Skeletal muscle tissue (tissue), 3 donors: ENCODE measurements at regions not wholly inside any gene's neighbourhood (a gene's known extent, or its start where the extent isn't known, plus 50 kb on each side); places are given as distances from the start of the nearest gene placed in this dataset.

Experiments used
- H3K27ac ChIP-seq: one replicate; pipeline ENCODE4 v1.7.0; 2013; ENCODE audit warnings: mild to moderate bottlenecking, low read depth, low read length, inconsistent platforms
- H3K27me3 ChIP-seq, 3 donors: one replicate each; pipeline ENCODE4 v1.7.0; 2013; ENCODE audit warnings: low read length in 3 of 3; ENCODE audit not compliant: control insufficient read depth in 3 of 3, insufficient read depth in 3 of 3
- H3K36me3 ChIP-seq, 3 donors: one replicate each; pipeline ENCODE4 v1.7.0; 2013; ENCODE audit warnings: low read length in 3 of 3; ENCODE audit not compliant: control insufficient read depth in 3 of 3, insufficient read depth in 3 of 3
- H3K4me1 ChIP-seq, 3 donors: one replicate each; pipeline ENCODE4 v1.7.0; 2013; ENCODE audit warnings: low read length in 3 of 3, mild to moderate bottlenecking in 3 of 3; ENCODE audit not compliant: control insufficient read depth in 3 of 3, insufficient read depth in 3 of 3
- H3K4me3 ChIP-seq, 3 donors: one replicate each; pipeline ENCODE4 v1.7.0; 2013; ENCODE audit warnings: low read length in 3 of 3
- H3K9ac ChIP-seq, 3 donors: one replicate each; pipeline ENCODE4 v1.7.0; 2013; ENCODE audit warnings: low read length in 3 of 3, mild to moderate bottlenecking in 3 of 3, moderate library complexity in 2 of 3, low read depth in 1 of 3
- H3K9me3 ChIP-seq, 3 donors: one replicate each; pipeline ENCODE4 v1.7.0; 2013; ENCODE audit warnings: low read length in 3 of 3; ENCODE audit not compliant: control insufficient read depth in 3 of 3
- donor health status: Osteomylitis.

DNA sequence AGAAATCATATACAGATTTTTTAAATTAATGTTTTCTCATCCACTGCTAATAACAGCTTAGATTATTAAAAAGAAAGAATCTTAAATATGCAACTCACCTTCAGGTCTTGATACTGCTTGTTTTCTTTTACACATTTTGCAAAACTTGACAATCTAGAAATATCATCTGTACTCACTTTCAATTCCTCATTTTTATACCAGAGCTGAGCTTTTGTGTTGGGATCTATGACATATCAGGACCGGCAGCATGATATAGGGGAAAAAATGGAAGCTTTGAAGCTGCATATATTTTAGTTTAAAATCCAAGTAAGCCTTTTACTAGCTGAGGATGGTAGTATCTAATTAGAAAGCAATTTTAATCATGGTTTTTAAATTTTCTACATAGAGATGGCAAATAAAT is 75.7 kb upstream of the SMARCA2 start:
- Histone ChIP-seq H3K4me1 (no peaks in the 10 kb centered on the region), H3K27ac (no peak overlapping the region), H3K4me3 (no peak overlapping the region), H3K27me3 (no peaks in the 10 kb centered on the region), H3K36me3 (no peaks in the 10 kb centered on the region), H3K9me3 (peaks cover 0 to 2% (median 0%) of the 10 kb centered on the region in 3 donors), H3K9ac (no peak overlapping the region)

DNA sequence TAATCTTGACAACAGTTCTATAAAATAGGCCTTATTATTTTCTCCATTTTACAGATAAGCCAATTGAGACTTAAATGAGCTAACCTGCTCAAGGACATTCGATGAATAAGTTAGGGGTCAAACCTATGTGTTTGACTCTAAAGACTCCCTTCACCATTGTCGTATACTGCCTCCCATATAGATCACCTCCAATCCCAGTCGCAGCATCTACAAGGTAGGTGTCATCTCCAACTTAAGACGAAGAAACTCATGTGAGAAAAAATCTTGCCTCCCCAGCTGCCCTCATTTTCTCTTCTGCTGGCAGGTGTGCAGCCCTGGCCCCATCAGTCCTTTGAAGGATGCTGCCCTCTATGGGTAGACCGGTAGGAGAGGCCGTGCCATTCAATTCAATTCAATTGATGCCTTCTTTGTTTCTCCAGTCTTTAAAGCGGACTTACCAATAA is 75.2 kb upstream of the SMARCA2 start:
- H3K9me3 ChIP-seq, result peaks cover 0 to 2% (median 0%) of the 10 kb centered on the region in 3 donors
- no peak overlapping the region for H3K27ac ChIP-seq
- no peaks in the 10 kb centered on the region for H3K27me3 ChIP-seq

DNA sequence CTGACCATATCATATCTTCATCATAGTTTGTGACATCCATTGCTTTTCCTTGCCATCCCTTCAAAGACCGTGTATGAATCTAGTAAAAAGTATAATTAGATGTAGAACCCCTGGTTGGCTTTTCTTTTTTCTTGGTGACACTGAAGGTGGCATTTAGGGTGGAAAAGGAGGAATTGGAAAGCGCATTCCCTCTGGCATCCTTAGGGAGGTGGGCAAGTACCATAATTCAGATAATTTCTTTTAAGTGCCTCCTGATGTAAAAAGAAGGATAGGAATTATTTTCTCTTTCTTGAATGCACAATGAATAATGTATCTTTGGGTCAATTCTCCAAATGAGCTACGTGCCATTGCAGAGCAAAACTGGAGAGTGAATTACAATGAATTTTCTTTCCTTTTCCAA is 73.2 kb upstream of the SMARCA2 start:
- Histone ChIP-seq H3K9me3 (peaks cover 0 to 2% (median 0%) of the 10 kb centered on the region in 3 donors), H3K27me3 (no peaks in the 10 kb centered on the region), H3K36me3 (no peaks in the 10 kb centered on the region), H3K4me1 (no peaks in the 10 kb centered on the region), H3K9ac (no peak overlapping the region), H3K4me3 (no peak overlapping the region), H3K27ac (no peak overlapping the region)

More for the DNA sequence above, 75.2 kb upstream of the SMARCA2 start:
- Histone ChIP-seq H3K4me3 (no peak overlapping the region), H3K9ac (no peak overlapping the region), H3K4me1 (no peaks in the 10 kb centered on the region), H3K36me3 (no peaks in the 10 kb centered on the region)

DNA sequence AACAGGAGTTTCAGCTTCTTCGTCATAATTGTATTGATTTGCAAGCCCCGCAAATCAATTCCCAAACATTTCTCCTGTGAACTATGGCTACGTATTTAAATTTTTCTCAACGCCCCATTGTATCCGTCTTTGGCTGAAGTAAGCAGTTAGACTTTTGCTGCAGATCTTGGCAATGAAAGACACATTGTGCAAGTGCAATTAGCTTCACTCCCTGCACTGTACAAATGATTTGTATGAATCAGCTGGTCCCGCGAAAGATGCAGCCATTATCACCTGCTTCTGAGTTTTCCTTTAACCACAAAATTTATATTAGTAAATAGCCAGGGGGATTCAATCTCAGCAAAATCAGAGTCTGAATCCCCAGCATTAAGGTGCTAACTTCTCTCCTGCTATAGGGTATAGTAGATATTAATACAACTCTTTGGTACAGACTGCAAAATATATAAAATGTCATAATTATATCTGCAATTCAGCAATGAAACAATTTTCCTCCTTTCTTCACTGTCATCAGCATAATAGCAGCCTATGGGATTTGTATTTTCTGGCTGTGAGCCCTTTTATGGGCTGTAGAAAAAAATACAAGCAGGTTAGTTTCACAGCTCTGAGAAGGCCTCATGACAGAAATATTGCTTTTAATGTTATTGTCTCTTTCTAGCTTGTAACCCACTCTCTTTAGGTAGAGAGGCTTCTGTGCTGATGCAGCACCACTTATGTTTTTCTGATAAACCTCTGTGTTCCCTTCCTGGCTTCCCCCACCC is 68.4 kb upstream of the SMARCA2 start:
- Histone ChIP-seq H3K27ac (no peak overlapping the region), H3K36me3 (no peaks in the 10 kb centered on the region), H3K27me3 (no peaks in the 10 kb centered on the region), H3K9me3 (no peaks in the 10 kb centered on the region), H3K9ac (no peak overlapping the region), H3K4me3 (no peak overlapping the region), H3K4me1 (no peaks in the 10 kb centered on the region)

DNA sequence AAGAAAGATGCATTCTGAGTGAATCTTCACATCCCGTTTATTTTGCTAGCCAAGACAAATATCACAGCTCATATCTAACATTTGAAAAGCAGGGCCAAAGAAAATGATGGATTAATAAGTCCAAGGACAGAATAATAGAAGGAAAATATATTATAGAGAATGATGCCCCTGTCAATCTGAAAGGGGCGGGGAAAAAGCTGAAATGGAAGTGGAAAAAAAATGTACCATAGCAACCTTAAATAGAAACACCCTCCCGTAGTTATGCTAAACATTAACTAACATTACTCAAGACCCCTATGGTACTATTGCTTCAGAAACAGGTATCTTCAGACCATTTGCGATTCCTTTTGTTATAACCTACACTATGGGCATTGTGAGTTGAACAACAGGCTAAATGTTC is 67.7 kb upstream of the SMARCA2 start:
- Histone ChIP-seq H3K27me3 (no peaks in the 10 kb centered on the region), H3K9ac (no peak overlapping the region), H3K4me1 (no peaks in the 10 kb centered on the region), H3K9me3 (no peaks in the 10 kb centered on the region), H3K36me3 (no peaks in the 10 kb centered on the region), H3K27ac (no peak overlapping the region), H3K4me3 (no peak overlapping the region)

DNA sequence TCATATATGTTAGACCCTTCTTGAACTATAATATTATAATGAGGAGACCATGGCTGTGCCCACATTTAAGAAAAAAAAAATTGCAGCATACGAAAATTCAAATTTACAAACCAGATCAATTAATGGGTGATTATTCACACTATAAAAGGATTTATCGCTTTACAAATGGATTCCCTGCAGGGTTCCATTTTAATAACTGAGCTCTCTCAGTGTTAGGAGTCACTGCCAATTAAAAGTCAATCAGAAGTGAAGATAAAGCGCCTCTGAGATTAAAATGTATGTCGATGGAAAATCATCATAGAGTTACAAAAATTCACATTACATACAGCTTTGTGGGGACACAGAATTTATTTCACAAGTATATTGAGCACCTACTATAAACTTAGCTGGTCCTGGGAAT is 66.6 kb upstream of the SMARCA2 start:
- no peaks in the 10 kb centered on the region for H3K4me1 ChIP-seq
- no peak overlapping the region for H3K4me3 ChIP-seq
- no peaks in the 10 kb centered on the region for H3K27me3 ChIP-seq
- H3K36me3 ChIP-seq, result no peaks in the 10 kb centered on the region
- no peak overlapping the region for H3K27ac ChIP-seq
- H3K9ac ChIP-seq, result no peak overlapping the region
- H3K9me3 ChIP-seq, result no peaks in the 10 kb centered on the region

DNA sequence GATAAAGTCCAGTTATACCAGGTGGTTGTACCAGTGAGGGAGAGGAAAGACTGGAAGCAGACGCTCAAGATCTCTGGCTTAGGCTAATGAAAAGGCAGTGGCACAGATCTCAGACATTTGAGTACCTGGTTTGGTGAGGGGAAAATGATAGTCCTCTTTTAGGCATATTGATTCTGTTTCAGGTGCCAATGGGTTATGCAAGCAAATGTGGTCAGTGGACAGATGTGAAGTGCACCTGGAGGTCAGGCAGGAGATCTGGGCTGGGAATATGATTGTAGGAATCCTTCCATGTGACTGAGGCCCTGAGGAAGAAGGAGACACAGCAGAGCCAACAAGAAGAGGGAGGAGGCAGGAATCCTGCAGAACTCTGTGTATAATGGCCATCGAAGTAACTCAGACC is 63.7 kb upstream of the SMARCA2 start:
- H3K36me3 ChIP-seq, result no peaks in the 10 kb centered on the region
- H3K9me3 ChIP-seq, result no peaks in the 10 kb centered on the region

DNA sequence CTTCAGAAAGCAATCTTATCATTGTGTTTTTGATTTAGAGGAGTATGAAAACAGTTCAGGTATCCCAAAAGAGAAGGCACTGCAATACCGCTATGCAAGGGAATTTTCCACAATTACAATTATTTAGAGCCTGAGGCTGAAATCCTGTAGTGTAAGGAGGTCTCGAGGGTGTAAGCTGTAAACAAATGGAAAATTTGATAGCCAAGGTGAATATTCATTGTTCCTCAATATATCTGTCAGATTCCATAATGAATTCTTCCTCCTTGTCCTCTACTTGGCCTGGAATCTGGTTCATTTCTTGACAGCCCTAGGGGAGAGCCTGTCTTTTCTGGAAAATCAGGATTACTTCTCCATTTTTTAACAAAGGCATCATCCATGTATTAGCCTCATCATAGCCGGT is 63.1 kb upstream of the SMARCA2 start:
- no peaks in the 10 kb centered on the region for H3K9me3 ChIP-seq
- H3K27ac ChIP-seq, result no peak overlapping the region
- H3K36me3 ChIP-seq, result no peaks in the 10 kb centered on the region
- H3K4me1 ChIP-seq, result no peaks in the 10 kb centered on the region
- H3K4me3 ChIP-seq, result no peak overlapping the region
- H3K27me3 ChIP-seq, result no peaks in the 10 kb centered on the region
- H3K9ac ChIP-seq, result no peak overlapping the region

More for the DNA sequence above, 63.7 kb upstream of the SMARCA2 start:
- no peaks in the 10 kb centered on the region for H3K4me1 ChIP-seq
- H3K27ac ChIP-seq, result no peak overlapping the region
- no peak overlapping the region for H3K9ac ChIP-seq
- H3K4me3 ChIP-seq, result no peak overlapping the region
- H3K27me3 ChIP-seq, result no peaks in the 10 kb centered on the region

DNA sequence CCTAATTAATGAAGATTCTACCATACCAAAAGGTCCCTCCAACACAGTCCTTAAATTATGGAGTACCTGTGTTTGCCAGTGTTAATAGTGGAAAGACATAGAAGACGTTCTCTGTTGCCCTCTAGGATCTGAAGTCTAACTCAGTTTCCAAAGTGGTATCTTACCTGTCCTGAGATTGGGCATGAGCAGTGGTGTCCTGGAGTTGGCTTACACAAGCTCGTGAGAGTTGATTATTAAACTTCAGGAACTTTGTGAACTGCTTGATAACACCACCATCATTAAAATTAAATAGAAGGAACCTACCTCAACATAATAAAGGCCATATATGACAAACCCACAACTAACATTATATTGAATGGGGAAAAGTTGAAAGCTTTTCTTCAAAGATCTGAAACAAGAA is 60.9 kb upstream of the SMARCA2 start:
- H3K9me3 ChIP-seq, result no peaks in the 10 kb centered on the region
- H3K36me3 ChIP-seq, result no peaks in the 10 kb centered on the region
- no peaks in the 10 kb centered on the region for H3K4me1 ChIP-seq
- no peak overlapping the region for H3K27ac ChIP-seq
- no peak overlapping the region for H3K4me3 ChIP-seq
- H3K27me3 ChIP-seq, result no peaks in the 10 kb centered on the region
- H3K9ac ChIP-seq, result no peak overlapping the region

DNA sequence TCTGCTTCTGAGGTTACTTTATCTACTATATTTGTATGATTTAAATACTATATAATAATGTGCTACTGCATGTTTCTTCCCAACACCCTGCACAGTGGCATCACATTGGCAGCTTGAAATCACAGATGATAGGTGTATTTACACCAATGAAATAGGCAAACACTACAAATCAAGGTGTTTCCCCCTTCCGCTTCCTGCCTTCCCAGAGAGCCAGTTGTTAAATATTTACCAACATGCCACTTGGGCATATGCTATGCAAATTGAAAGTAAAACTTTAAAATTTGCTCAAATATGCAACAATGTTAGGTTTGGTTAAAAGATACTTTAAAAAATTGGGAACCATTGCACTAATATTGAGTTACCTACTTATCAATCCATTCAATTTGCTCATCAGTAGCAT is 58.2 kb upstream of the SMARCA2 start:
- H3K27ac ChIP-seq, result no peak overlapping the region
- H3K36me3 ChIP-seq, result no peaks in the 10 kb centered on the region

More for the DNA sequence above, 58.2 kb upstream of the SMARCA2 start:
- H3K4me3 ChIP-seq, result no peak overlapping the region
- H3K4me1 ChIP-seq, result peaks cover 0 to 2% (median 0%) of the 10 kb centered on the region in 3 donors
- no peak overlapping the region for H3K9ac ChIP-seq
- no peaks in the 10 kb centered on the region for H3K9me3 ChIP-seq
- no peaks in the 10 kb centered on the region for H3K27me3 ChIP-seq
